ENCODE measurements at regions not wholly inside any gene's neighbourhood (a gene's known extent, or its start where the extent isn't known, plus 50 kb on each side); places are given as distances from the start of the nearest gene placed in this dataset.

GRCh38 chr3:30401971-30402370 lies 204.4 kb upstream of the TGFBR2 start:
- TF ChIP-seq, protein P1, sequence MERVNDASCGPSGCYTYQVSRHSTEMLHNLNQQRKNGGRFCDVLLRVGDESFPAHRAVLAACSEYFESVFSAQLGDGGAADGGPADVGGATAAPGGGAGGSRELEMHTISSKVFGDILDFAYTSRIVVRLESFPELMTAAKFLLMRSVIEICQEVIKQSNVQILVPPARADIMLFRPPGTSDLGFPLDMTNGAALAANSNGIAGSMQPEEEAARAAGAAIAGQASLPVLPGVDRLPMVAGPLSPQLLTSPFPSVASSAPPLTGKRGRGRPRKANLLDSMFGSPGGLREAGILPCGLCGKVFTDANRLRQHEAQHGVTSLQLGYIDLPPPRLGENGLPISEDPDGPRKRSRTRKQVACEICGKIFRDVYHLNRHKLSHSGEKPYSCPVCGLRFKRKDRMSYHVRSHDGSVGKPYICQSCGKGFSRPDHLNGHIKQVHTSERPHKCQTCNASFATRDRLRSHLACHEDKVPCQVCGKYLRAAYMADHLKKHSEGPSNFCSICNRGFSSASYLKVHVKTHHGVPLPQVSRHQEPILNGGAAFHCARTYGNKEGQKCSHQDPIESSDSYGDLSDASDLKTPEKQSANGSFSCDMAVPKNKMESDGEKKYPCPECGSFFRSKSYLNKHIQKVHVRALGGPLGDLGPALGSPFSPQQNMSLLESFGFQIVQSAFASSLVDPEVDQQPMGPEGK (CRISPR knock-in tag; IDR thresholded peaks at IDR 0.05; ENCODE audit: borderline replicate concordance), result no peak
- TF ChIP-seq ZNF565 (CRISPR knock-in tag; conservative IDR thresholded peaks at IDR 0.05; ENCODE audit: low read depth) (no peak), SNAI2 (CRISPR knock-in tag; IDR thresholded peaks at IDR 0.05) (no peak), ZFP3 (CRISPR knock-in tag; IDR thresholded peaks at IDR 0.05) (no peak), RARB (CRISPR knock-in tag; IDR thresholded peaks at IDR 0.05) (no peak), GLIS3 (CRISPR knock-in tag; IDR thresholded peaks at IDR 0.05) (no peak), BACH2 (CRISPR knock-in tag; IDR thresholded peaks at IDR 0.05; ENCODE audit: borderline replicate concordance) (no peak), ZFP30 (CRISPR knock-in tag; IDR thresholded peaks at IDR 0.05) (no peak), PPARA (CRISPR knock-in tag; IDR thresholded peaks at IDR 0.05; ENCODE audit: borderline replicate concordance) (no peak)

Measured in SK-N-SH treated with all-trans-retinoic acid at 6 μM for 48 hours (cell line).